NCI-H2107 treated with DMSO at 0.1 percent for 48 hours (cell line): ENCODE measurements at regions not wholly inside any gene's neighbourhood (a gene's known extent, or its start where the extent isn't known, plus 50 kb on each side); places are given as distances from the start of the nearest gene placed in this dataset.
"Not testable (repeated sequence)": the region's sequence is repeated elsewhere in the genome, so short reads cannot be mapped to it uniquely, and the experiment has no call there.

Experiments
- DNase-seq: peaks from one replicate; lab custom pipeline; 2025; ENCODE audit not compliant: unreplicated experiment; lab: John Stamatoyannopoulos, UW

DNA sequence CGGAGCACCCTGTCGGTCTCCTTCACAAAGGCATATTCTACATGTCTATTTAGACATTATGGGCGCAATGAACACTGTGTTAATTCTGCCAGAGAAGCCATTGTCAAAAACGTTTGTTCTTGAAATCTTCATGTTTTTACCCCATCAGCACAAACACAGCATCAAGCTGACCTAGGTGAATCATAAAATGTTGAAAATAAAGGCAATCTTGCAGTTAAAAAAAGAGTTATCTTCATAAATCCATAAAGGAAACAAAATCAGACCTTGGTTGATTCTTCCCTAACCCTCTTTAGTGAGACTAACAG is 154.9 kb downstream of the DIO2 start:
- no peak for DNase-seq

DNA sequence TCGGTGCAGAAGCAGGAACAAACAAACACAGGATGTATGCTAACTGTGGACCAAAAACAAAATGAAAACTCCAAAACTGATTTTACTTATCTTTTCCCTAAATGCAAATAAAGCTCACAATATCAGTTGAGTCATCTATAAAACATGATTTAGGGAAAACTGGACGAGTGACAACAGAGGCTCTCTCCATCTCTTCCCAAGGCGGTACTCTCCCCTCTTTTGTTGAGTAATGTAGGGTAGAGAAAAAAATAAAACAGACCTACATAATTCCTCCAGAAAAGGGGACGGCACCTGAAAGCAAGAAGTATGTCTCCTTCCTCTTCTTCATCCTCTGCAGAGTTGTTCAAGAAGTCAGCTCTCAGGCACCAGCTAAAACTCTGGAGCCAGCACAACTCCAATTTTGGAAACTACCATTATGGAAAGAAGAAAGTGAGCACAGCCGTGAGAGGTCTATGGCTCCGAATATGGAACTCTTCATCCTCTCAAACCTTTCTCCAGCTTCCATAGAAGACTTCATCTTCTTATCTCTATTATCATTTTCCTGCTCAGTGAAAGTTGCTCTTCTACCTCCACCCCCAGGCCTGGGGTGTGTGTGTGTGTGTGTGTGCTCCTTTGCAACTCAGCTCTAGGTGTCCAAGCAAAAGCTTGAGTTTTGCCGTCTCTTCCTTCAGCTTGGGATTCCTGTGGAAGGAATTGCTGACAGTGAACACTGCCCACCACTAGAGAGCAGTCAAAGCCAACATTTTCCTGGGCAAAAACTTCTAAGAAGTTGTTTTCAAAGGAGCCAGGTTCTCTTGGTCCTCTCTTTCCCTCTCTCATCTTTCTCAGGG is 155.4 kb downstream of the DIO2 start:
- DNase-seq: peak; percentile 29

DNA sequence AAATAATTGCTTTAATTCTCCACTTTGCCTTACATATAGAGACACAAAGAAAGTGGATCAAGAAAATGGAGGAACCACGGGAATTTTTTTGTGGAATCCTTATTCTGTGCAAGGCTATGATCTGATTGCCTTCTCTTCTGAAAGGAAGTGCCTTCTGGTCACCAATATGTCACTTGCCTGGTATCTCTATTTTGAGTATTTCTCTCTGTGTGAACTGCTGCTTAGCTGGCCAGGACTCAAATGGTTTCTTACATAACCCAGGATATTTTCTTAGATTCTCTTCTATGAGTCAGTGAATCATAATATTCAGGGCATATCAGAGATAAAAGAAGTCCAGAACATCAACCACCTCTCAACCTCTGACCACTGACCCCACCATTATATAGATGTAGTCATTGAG is 156.1 kb downstream of the DIO2 start:
- no peak for DNase-seq

GRCh38 chr14:80054020-80054419 is 157.3 kb downstream of the DIO2 start:
- no peak for DNase-seq

DNA sequence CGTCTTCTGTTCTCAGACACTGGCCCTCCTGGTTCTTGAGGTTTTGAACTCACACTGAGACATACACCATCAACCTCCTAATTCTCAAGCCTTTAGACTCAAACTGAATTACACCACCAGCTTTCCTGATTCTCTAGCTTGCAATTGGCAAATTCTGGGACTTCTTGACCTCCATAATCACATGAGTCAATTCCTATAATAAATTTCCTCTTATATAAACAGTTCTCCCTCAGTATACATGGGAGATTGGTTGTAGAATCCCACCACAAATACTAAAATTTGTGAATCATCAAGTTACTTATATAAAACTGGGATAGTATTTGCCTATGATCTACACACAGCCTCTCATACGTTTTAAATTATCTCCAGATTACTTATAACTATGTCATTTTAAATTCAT is 162.2 kb downstream of the DIO2 start:
- DNase-seq: no peak

GRCh38 chr14:80047761-80048160 is 163.5 kb downstream of the DIO2 start:
- DNase-seq: no peak

- no peak for DNase-seq
Measured at GRCh38 chr14:80037349-80037748, 174.0 kb downstream of the DIO2 start.

- no peak for DNase-seq
Measured at GRCh38 chr14:80024417-80024816, 186.9 kb downstream of the DIO2 start.

DNA sequence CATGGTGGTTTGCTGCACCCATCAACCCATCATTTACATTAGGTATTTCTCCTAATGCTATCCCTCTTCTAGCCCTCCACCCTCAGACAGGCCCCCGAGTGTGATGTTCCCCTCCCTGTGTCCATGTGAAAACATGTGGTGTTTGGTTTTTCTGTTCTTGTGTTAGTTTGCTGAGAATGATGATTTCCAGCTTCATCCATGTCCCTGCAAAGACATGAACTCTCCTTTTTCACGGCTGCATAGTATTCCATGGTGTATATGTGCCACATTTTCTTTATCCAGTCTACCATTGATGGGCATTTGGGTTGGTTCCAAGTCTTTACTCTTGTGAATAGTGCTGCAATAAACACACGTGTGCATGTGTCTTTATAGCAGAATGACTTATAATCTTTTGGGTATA is 192.8 kb downstream of the DIO2 start:
- DNase-seq: not testable (repeated sequence)

GRCh38 chr14:80017795-80018194 is 193.5 kb downstream of the DIO2 start:
- DNase-seq: no peak

- DNase-seq: not testable (repeated sequence)
Measured at GRCh38 chr14:80010245-80010644, 201.1 kb downstream of the DIO2 start.

DNA sequence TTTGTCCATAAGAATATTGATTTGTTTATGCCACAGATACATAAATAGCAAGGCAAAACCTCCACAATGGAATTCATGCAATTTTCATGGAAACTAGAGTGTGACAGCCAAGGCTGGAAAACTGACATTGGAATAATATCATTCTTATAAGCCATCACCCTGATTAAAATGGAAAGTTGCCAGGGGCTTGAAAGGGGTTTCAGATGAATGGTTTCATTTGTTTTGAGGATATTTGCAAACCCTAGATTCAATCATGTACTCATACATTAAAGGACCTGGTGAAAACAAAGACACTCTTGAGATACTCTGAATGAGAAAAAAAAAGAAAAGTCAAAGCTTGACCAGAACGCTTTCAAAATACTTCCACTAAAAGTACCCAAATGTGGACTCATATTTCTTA is 205.7 kb downstream of the DIO2 start:
- DNase-seq: no peak

GRCh38 chr14:80004871-80005270 is 206.4 kb downstream of the DIO2 start:
- DNase-seq: no peak

GRCh38 chr14:80003138-80003537 is 208.2 kb downstream of the DIO2 start:
- no peak for DNase-seq

- DNase-seq: no peak
Measured at GRCh38 chr14:79997509-79998208, 213.6 kb downstream of the DIO2 start.

GRCh38 chr14:79992407-79993198 is 218.7 kb downstream of the DIO2 start:
- DNase-seq: no peak

DNA sequence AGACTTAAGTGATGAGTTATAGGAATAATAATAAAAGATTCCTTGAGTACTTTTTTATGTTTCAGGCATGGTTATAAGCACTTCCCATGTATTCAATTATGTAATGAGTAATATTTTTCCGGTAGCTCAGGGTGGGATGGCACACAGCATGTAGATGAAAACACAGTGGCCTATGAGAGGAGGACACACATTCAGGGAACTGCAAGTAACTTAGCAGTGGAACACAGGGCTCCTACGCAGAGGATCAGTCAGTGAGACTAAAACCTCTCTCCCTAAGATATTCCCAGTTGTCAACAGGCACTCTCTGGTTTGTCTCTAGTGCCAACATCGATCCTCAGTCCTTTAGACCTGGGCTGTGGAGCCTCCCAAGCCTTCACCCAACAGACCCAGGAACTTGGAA is 219.4 kb downstream of the DIO2 start:
- no peak for DNase-seq

- no peak for DNase-seq
Measured at GRCh38 chr14:79989990-79990389, 221.3 kb downstream of the DIO2 start.

- no peak for DNase-seq
Measured at GRCh38 chr14:79986251-79986650, 225.1 kb downstream of the DIO2 start.

DNA sequence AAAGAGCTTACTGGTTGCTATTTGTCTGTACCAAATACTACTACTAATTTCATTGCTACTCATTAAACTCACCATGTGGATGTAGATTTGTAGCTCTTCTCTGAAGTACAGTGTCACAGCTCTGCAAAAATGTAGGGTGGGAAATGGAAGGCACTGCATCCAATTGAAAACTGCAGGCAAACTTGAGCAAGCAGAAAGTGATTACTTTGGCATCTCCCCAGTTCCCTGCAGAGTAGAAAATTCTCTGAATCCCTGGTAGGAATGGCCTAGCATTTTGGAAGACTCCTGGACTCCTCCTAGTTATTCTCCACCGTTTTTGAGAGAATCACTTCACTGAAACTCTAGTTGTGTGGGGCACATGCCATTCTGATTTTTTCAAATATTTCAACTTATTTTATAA is 239.1 kb downstream of the DIO2 start:
- no peak for DNase-seq

GRCh38 chr14:79971330-79971729 is 240.0 kb downstream of the DIO2 start:
- no peak for DNase-seq

- DNase-seq: no peak
Measured at GRCh38 chr14:79967453-79967852, 243.9 kb downstream of the DIO2 start.
